ENCODE measurements at regions not wholly inside any gene's neighbourhood (a gene's known extent, or its start where the extent isn't known, plus 50 kb on each side); places are given as distances from the start of the nearest gene placed in this dataset.

- DNase-seq (no peak), ATAC-seq (no peak)
- no peaks in the 10 kb centered on the region for H3K27me3 ChIP-seq
- peaks cover 0 to 3% of the 10 kb centered on the region in 2 donors for H3K4me1 ChIP-seq
- TF ChIP-seq CTCF (IDR thresholded peaks at IDR 0.05 in 4 of 5, conservative IDR thresholded peaks at IDR 0.05 in 1 of 5) = no peak
- no peak for TF ChIP-seq POLR2A (IDR thresholded peaks at IDR 0.05)
- in situ Hi-C loops (cut with MboI; ENCODE audit: low sequenced_read_pairs in 4 of 4) = loop anchor here in 2 of 4 donors (25.0 kb wide), 2 partner anchors 377 to 423 kb away; no protein-coding TSS in a partner anchor
- no peaks in the 10 kb centered on the region for H3K9me3 ChIP-seq
- H3K27ac ChIP-seq = no peak overlapping the region
- no peak overlapping the region for H3K4me3 ChIP-seq
- intact Hi-C loops (cut with DNase I; ENCODE audit: low total_unique reads) = no loop called here
- no peaks in the 10 kb centered on the region for H3K36me3 ChIP-seq
Measured at GRCh38 chr19:28884786-28885476, 328.0 kb downstream of the UQCRFS1 start.

GRCh38 chr19:28883241-28883693, 329.7 kb downstream of the UQCRFS1 start:
- Histone ChIP-seq H3K4me1 (peaks cover 0 to 3% of the 10 kb centered on the region in 2 donors), H3K36me3 (no peaks in the 10 kb centered on the region), H3K27ac (no peak overlapping the region), H3K9me3 (no peaks in the 10 kb centered on the region), H3K4me3 (no peak overlapping the region), H3K27me3 (no peaks in the 10 kb centered on the region)
- intact Hi-C loops (cut with DNase I; ENCODE audit: low total_unique reads) = no loop called here
- in situ Hi-C loops (cut with MboI; ENCODE audit: low sequenced_read_pairs in 4 of 4) = loop anchor here in 2 of 4 donors (25.0 kb wide), 2 partner anchors 379 to 421 kb away; no protein-coding TSS in a partner anchor
- DNase-seq (peak in 1 of 2 donors; percentile 3), ATAC-seq (peak in 1 of 2 donors; percentile 73)
- TF ChIP-seq CTCF (IDR thresholded peaks at IDR 0.05 in 4 of 5, conservative IDR thresholded peaks at IDR 0.05 in 1 of 5) (no peak), POLR2A (IDR thresholded peaks at IDR 0.05) (no peak)

- DNase-seq = no peak
- H3K36me3 ChIP-seq = no peaks in the 10 kb centered on the region
- no peaks in the 10 kb centered on the region for H3K27me3 ChIP-seq
- in situ Hi-C loops (cut with MboI; ENCODE audit: low sequenced_read_pairs in 4 of 4) = loop anchor here in 2 of 4 donors (25.0 kb wide), 2 partner anchors 379 to 421 kb away; no protein-coding TSS in a partner anchor
- ATAC-seq = no peak
- H3K4me1 ChIP-seq = peaks cover 0 to 3% of the 10 kb centered on the region in 2 donors
- intact Hi-C loops (cut with DNase I; ENCODE audit: low total_unique reads) = no loop called here
- H3K4me3 ChIP-seq = no peak overlapping the region
- no peaks in the 10 kb centered on the region for H3K9me3 ChIP-seq
- H3K27ac ChIP-seq = no peak overlapping the region
- no peak for TF ChIP-seq CTCF (IDR thresholded peaks at IDR 0.05 in 4 of 5, conservative IDR thresholded peaks at IDR 0.05 in 1 of 5)
Measured at GRCh38 chr19:28882818-28883217, 330.1 kb downstream of the UQCRFS1 start.

GRCh38 chr19:28881616-28882015, 331.3 kb downstream of the UQCRFS1 start:
- TF ChIP-seq CTCF (IDR thresholded peaks at IDR 0.05 in 4 of 5, conservative IDR thresholded peaks at IDR 0.05 in 1 of 5) = no peak
- TF ChIP-seq POLR2A (IDR thresholded peaks at IDR 0.05) = no peak

More at GRCh38 chr19:28881616-28882015, 331.3 kb downstream of the UQCRFS1 start:
- Histone ChIP-seq H3K27ac (no peak overlapping the region), H3K27me3 (no peaks in the 10 kb centered on the region), H3K36me3 (no peaks in the 10 kb centered on the region), H3K9me3 (no peaks in the 10 kb centered on the region), H3K4me1 (peaks cover 0 to 3% of the 10 kb centered on the region in 2 donors), H3K4me3 (no peak overlapping the region)
- in situ Hi-C loops (cut with MboI; ENCODE audit: low sequenced_read_pairs in 4 of 4) (loop anchor here in 2 of 4 donors (25.0 kb wide), 2 partner anchors 381 to 419 kb away; no protein-coding TSS in a partner anchor), intact Hi-C loops (cut with DNase I; ENCODE audit: low total_unique reads) (no loop called here)
- ATAC-seq (no peak), DNase-seq (no peak)

Measured in gastrocnemius medialis (tissue), 4 donors.